WERI-Rb-1 (cell line): ENCODE measurements at regions not wholly inside any gene's neighbourhood (a gene's known extent, or its start where the extent isn't known, plus 50 kb on each side); places are given as distances from the start of the nearest gene placed in this dataset.

Source experiments
- DNase-seq: peaks from one replicate; pipeline ENCODE4 v3.0.0-alpha.2; 2020
- H3K27ac ChIP-seq: fragments of 250-450 bp; sonication (Bioruptor Pico); 2 replicates; pipeline ENCODE4 v1.5.1; 2020; ENCODE audit warnings: mild to moderate bottlenecking, moderate library complexity
- H3K27me3 ChIP-seq: fragments of 250-450 bp; sonication (Bioruptor Pico); 2 replicates; pipeline ENCODE4 v1.5.1; 2021; ENCODE audit warnings: mild to moderate bottlenecking, low read depth, moderate library complexity; ENCODE audit not compliant: insufficient read depth, severe bottlenecking
- H3K36me3 ChIP-seq: fragments of 250-450 bp; sonication (Bioruptor Pico); 2 replicates; pipeline ENCODE4 v1.5.1; 2020; ENCODE audit warnings: mild to moderate bottlenecking, moderate library complexity
- H3K4me3 ChIP-seq: 2 replicates; pipeline ENCODE4 v1.5.1; 2011; ENCODE audit warnings: low read depth, mild to moderate bottlenecking, control low read depth, low read length
- H3K9me3 ChIP-seq: fragments of 250-450 bp; sonication (Bioruptor Pico); 2 replicates; pipeline ENCODE4 v1.5.1; 2021; ENCODE audit warnings: mild to moderate bottlenecking, moderate library complexity; ENCODE audit not compliant: severe bottlenecking
- CTCF ChIP-seq: IDR thresholded peaks from 2 replicates; pipeline ENCODE4 v1.5.1; 2011; ENCODE audit warnings: low read depth, mild to moderate bottlenecking, control low read depth, inconsistent platforms, low read length

GRCh38 chr17:79537061-79537460 is 73.8 kb downstream of the RBFOX3 start:
- TF ChIP-seq CTCF: no peak
- Histone ChIP-seq H3K27me3 (no peaks in the 10 kb centered on the region), H3K9me3 (peaks cover 2% of the 10 kb centered on the region), H3K4me3 (no peak overlapping the region), H3K36me3 (peaks cover 8% of the 10 kb centered on the region), H3K27ac (no peak overlapping the region)
- DNase-seq: no peak

DNA sequence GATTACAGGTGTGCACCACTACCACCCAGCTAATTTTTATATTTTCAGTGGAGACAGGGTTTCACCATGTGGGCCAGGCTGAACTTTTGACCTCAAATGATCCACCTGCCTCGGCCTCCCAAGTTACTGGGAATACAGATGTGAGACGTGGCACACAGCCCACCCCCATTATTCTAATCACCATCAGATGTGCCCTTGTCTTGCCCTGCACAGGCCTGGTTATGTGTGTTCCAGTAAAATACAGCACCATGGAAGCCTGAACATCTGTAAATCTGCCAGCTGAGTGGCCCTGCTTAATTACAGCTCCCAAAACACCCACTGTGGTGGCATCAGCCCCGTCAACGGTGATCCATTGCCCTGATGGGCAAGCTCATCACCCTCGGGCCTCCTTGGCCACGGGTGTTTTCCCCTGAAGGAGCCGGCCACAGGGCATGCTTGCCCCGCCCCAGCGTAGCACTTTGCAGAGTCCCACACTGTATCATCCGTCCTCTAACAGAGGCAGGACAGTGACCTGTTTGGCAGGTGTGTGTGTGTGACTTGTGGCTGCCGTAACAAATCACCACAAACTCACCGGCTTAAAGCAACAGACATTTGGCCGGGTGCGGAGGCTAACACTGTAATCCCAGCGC is 74.5 kb downstream of the RBFOX3 start:
- DNase-seq: no peak
- no peak for TF ChIP-seq CTCF
- peaks cover 2% of the 10 kb centered on the region for H3K9me3 ChIP-seq
- H3K36me3 ChIP-seq: peaks cover 8% of the 10 kb centered on the region
- no peaks in the 10 kb centered on the region for H3K27me3 ChIP-seq
- no peak overlapping the region; the same call in 1 of the 2 replicates for H3K27ac ChIP-seq
- no peak overlapping the region for H3K4me3 ChIP-seq

- H3K27me3 ChIP-seq: no peaks in the 10 kb centered on the region
- H3K9me3 ChIP-seq: peaks cover 2% of the 10 kb centered on the region
- H3K27ac ChIP-seq: no peak overlapping the region; the same call in 1 of the 2 replicates
- no peak for TF ChIP-seq CTCF
- H3K36me3 ChIP-seq: peaks cover 8% of the 10 kb centered on the region
- no peak overlapping the region for H3K4me3 ChIP-seq
- no peak for DNase-seq
These were observed 75.2 kb downstream of the RBFOX3 start for GRCh38 chr17:79535728-79536025.

- Histone ChIP-seq H3K27ac (no peak overlapping the region), H3K9me3 (peaks cover 2% of the 10 kb centered on the region), H3K4me3 (no peak overlapping the region), H3K36me3 (peaks cover 12% of the 10 kb centered on the region), H3K27me3 (no peaks in the 10 kb centered on the region)
- TF ChIP-seq CTCF: no peak
- DNase-seq: no peak
These were observed 75.8 kb downstream of the RBFOX3 start for GRCh38 chr17:79534851-79535727.

DNA sequence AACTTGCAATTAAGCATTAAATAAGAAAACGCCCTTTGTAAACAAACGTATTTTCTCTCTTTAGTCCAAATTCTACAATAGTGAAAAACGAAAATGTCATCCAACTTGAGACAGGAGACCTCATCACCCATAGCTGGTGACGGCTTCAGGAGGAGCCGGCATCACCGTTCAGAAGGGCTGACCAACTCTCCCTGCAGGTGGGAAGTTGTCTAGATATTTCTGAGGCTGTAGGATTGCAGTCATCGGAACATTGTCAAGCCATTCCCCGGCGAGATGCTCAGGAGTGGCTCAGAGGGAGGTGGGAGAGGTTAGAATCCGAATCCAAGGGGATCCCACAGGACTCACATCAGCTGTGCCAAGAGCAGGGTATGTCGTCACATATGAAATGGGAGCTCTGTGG is 76.7 kb downstream of the RBFOX3 start:
- Histone ChIP-seq H3K4me3 (no peak overlapping the region), H3K27me3 (no peaks in the 10 kb centered on the region), H3K9me3 (peaks cover 2% of the 10 kb centered on the region), H3K27ac (no peak overlapping the region), H3K36me3 (peaks cover 12% of the 10 kb centered on the region)
- no peak for TF ChIP-seq CTCF
- no peak for DNase-seq
